Thymus (tissue), 11 donors: ENCODE measurements at regions not wholly inside any gene's neighbourhood (a gene's known extent, or its start where the extent isn't known, plus 50 kb on each side); places are given as distances from the start of the nearest gene placed in this dataset.

ENCODE experiments used
- DNase-seq, 9 donors: peaks; one replicate each; pipeline ENCODE4 v3.0.0-alpha.2; 2013; ENCODE audit warnings: low spot score in 9 of 9, low read depth in 6 of 9, missing footprints in 1 of 9
- H3K27ac ChIP-seq, 2 donors: one replicate each; pipeline ENCODE4 v1.5.1; 2013; ENCODE audit warnings: control low read depth in 1 of 2, low read depth in 1 of 2, low read length in 1 of 2, mild to moderate bottlenecking in 1 of 2, moderate library complexity in 1 of 2
- H3K27me3 ChIP-seq, 2 donors: one replicate each; pipeline ENCODE4 v1.5.1; 2013; ENCODE audit warnings: low read length in 1 of 2; ENCODE audit not compliant: control insufficient read depth in 2 of 2, insufficient read depth in 1 of 2
- H3K36me3 ChIP-seq, 2 donors: one replicate each; pipeline ENCODE4 v1.5.1; 2013; ENCODE audit warnings: low read length in 1 of 2, mild to moderate bottlenecking in 1 of 2, moderate library complexity in 1 of 2; ENCODE audit not compliant: control insufficient read depth in 2 of 2, insufficient read depth in 2 of 2
- H3K4me1 ChIP-seq, 2 donors: one replicate each; pipeline ENCODE4 v1.5.1; 2013; ENCODE audit warnings: low read length in 2 of 2; ENCODE audit not compliant: control insufficient read depth in 2 of 2, insufficient read depth in 2 of 2
- H3K4me3 ChIP-seq, 2 donors: one replicate each; pipeline ENCODE4 v1.5.1; 2013; ENCODE audit warnings: low read length in 2 of 2, control low read depth in 1 of 2, mild to moderate bottlenecking in 1 of 2
- H3K9me3 ChIP-seq, 2 donors: one replicate each; pipeline ENCODE4 v1.5.1; 2013; ENCODE audit warnings: low read length in 1 of 2, mild to moderate bottlenecking in 1 of 2; ENCODE audit not compliant: control insufficient read depth in 2 of 2, insufficient read depth in 1 of 2
- WGBS: extraction: QIAGEN DNeasy Blood & Tissue Kit; methylation state at CpG from one replicate; pipeline ENCODE4 v1.1.7; 2013; 5-methylcytosine and 5-hydroxymethylcytosine counted together
- donor health status: healthy.

GRCh38 chr4:56218230-56218895 is 168.9 kb downstream of the AASDH start:
- H3K4me3 ChIP-seq: no peak overlapping the region
- no peak overlapping the region for H3K27ac ChIP-seq
- H3K36me3 ChIP-seq: no peaks in the 10 kb centered on the region
- no peaks in the 10 kb centered on the region for H3K9me3 ChIP-seq
- no peaks in the 10 kb centered on the region for H3K27me3 ChIP-seq
- 68% methylated on average over 2 of the region's 2 CpGs for WGBS
- no peak for DNase-seq
- H3K4me1 ChIP-seq: no peaks in the 10 kb centered on the region

- Histone ChIP-seq H3K27me3 (no peaks in the 10 kb centered on the region), H3K4me3 (no peak overlapping the region), H3K9me3 (no peaks in the 10 kb centered on the region), H3K36me3 (no peaks in the 10 kb centered on the region), H3K4me1 (no peaks in the 10 kb centered on the region), H3K27ac (no peak overlapping the region)
- no peak for DNase-seq
- WGBS: 94% methylated on average over 3 of the region's 3 CpGs
Observed at GRCh38 chr4:56217343-56217890, 169.9 kb downstream of the AASDH start.

- Histone ChIP-seq H3K4me3 (no peak overlapping the region), H3K36me3 (no peaks in the 10 kb centered on the region), H3K27ac (no peak overlapping the region), H3K4me1 (no peaks in the 10 kb centered on the region), H3K27me3 (no peaks in the 10 kb centered on the region), H3K9me3 (peaks cover 0 to 11% of the 10 kb centered on the region in 2 donors)
- WGBS: 29% methylated on average over 3 of the region's 3 CpGs
- peak in 1 of 9 donors; percentile 3 for DNase-seq
Observed at GRCh38 chr4:56215901-56216300, 171.4 kb downstream of the AASDH start.

- peaks cover 0 to 11% of the 10 kb centered on the region in 2 donors for H3K9me3 ChIP-seq
- H3K27ac ChIP-seq: no peak overlapping the region
- no peaks in the 10 kb centered on the region for H3K36me3 ChIP-seq
- H3K27me3 ChIP-seq: no peaks in the 10 kb centered on the region
- H3K4me3 ChIP-seq: no peak overlapping the region
- DNase-seq: no peak
- no peaks in the 10 kb centered on the region for H3K4me1 ChIP-seq
- WGBS: 92% methylated on average over 4 of the region's 4 CpGs
Observed at GRCh38 chr4:56215141-56215783, 172.0 kb downstream of the AASDH start.

- Histone ChIP-seq H3K9me3 (peaks cover 0 to 11% of the 10 kb centered on the region in 2 donors), H3K4me3 (no peak overlapping the region), H3K27ac (no peak overlapping the region), H3K4me1 (no peaks in the 10 kb centered on the region), H3K36me3 (no peaks in the 10 kb centered on the region), H3K27me3 (no peaks in the 10 kb centered on the region)
- 97% methylated on average over 3 of the region's 3 CpGs for WGBS
- no peak for DNase-seq
Observed at GRCh38 chr4:56213543-56213942, 173.7 kb downstream of the AASDH start.

GRCh38 chr4:56212774-56213173 is 174.5 kb downstream of the AASDH start:
- WGBS: 97% methylated on average over 2 of the region's 2 CpGs
- Histone ChIP-seq H3K36me3 (no peaks in the 10 kb centered on the region), H3K4me1 (no peaks in the 10 kb centered on the region), H3K4me3 (no peak overlapping the region), H3K27ac (no peak overlapping the region), H3K9me3 (peaks cover 0 to 11% of the 10 kb centered on the region in 2 donors), H3K27me3 (no peaks in the 10 kb centered on the region)
- no peak for DNase-seq

GRCh38 chr4:56211202-56211601 is 176.1 kb downstream of the AASDH start:
- no peaks in the 10 kb centered on the region for H3K27me3 ChIP-seq
- DNase-seq: no peak
- H3K9me3 ChIP-seq: peaks cover 0 to 11% of the 10 kb centered on the region in 2 donors
- no peak overlapping the region for H3K4me3 ChIP-seq
- H3K36me3 ChIP-seq: no peaks in the 10 kb centered on the region
- H3K4me1 ChIP-seq: no peaks in the 10 kb centered on the region
- H3K27ac ChIP-seq: no peak overlapping the region
- WGBS: 96% methylated on average over 3 of the region's 3 CpGs

- no peak for DNase-seq
- Histone ChIP-seq H3K4me3 (no peak overlapping the region), H3K4me1 (no peaks in the 10 kb centered on the region), H3K36me3 (no peaks in the 10 kb centered on the region), H3K27ac (no peak overlapping the region), H3K9me3 (peaks cover 0 to 11% of the 10 kb centered on the region in 2 donors), H3K27me3 (no peaks in the 10 kb centered on the region)
- WGBS: 69% methylated on average over 1 of the region's 1 CpG
Observed at GRCh38 chr4:56210397-56210796, 176.9 kb downstream of the AASDH start.

- Histone ChIP-seq H3K4me1 (no peaks in the 10 kb centered on the region), H3K4me3 (no peak overlapping the region), H3K27ac (no peak overlapping the region), H3K9me3 (peaks cover 0 to 11% of the 10 kb centered on the region in 2 donors), H3K27me3 (no peaks in the 10 kb centered on the region), H3K36me3 (no peaks in the 10 kb centered on the region)
- WGBS: 94% methylated on average over 3 of the region's 3 CpGs
- no peak for DNase-seq
Observed at GRCh38 chr4:56209767-56210166, 177.5 kb downstream of the AASDH start.
